Stimulated activated CD4-positive, alpha-beta T cell treated with anti-CD3 and anti-CD28 coated beads, Interleukin-1b, Interleukin-23, amount 100 ng/mL, for 4 hours (primary cell): ENCODE measurements at regions not wholly inside any gene's neighbourhood (a gene's known extent, or its start where the extent isn't known, plus 50 kb on each side); places are given as distances from the start of the nearest gene placed in this dataset.

Source experiments
- DNase-seq, 2 donors: peaks; one replicate each; pipeline ENCODE4 v3.0.0-alpha.2; 2020; ENCODE audit warnings: low read depth in 2 of 2

DNA sequence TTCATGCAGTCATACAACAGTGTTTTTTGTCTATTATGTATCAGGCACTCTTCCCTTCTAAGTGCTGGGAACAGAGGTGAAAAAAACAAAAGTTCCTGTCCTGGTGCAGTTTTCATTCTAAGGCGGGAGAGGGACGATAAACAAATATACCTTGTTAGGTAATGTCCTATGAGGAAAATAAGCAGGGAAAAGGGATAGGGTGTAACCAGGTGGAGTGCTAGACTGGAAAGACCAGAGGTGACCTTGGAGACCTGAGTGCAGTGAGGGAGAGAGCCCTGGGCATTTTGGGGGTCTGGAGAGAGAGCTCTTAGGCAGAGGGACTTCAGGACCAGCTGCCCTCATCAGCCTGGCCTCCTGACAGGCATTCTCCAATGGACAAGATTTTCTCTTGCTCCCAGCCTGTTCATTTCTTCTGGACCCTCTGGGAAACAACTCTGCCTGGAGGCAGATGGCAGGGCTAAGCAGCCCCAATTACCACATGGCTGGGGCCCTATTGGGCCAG lies 97.2 kb upstream of the TJP1 start:
- no peak for DNase-seq

DNA sequence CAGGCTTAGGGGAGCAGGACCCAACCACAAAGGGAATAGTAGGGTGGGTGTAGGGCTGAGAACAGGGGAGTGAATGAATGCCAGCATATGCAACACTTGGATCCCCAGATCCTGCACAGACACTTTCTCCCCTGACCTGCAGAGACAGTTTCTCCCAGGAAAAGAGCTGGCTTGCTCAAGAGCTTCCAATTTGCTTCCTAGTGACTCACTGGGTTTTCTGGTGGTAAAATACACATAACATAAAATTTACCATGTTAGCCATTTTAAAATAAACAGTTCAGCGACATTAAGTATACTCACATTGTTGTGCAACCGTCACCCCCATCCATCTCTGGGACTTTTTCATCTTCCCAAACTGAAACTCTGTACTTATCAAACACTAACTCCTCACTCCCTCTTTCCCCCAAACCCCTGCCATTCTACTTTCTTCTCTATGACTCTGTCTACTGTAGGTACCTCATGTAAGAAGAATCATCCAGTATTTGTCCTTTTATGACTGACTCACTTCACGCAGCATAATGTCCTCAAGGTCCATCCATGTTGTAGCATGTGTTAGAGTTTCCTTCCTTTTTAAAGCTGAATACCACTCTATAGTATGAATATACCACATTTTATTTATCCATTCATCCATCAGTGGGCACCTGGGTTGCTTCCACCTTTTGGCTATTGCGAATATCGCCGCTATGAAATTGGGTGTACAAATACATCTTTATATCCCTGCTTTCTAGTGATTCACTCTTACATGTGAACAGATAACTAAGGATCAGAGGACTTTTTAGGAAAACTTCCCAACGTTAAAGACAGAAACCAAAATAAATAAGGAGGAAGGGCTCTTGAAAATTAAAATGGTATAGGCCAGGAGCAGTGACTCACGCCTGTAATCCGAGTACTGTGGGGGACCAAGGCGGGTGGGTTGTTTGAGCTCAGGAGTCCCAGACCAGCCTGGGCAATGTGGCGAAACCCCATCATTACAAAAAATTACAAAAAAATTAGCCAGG lies 95.6 kb upstream of the TJP1 start:
- no peak for DNase-seq

DNA sequence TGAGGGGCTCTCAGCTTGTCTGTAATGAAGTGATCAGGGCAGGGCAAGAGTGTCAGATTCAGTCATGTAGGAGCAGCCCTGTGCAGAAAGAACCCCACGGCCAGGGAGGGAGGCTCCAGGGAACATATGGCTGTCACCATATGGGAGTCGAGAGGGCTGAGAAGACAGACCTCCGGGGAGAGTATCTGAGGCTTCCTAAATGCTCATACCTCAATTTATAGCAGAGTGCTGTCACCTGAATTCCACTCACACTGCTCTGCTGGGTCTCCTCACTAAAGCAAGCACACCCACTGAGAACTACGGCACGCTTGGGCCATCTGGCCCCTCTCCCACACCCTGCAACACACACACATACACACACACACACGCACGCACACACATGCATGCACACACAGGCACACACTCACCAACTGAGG lies 92.3 kb upstream of the TJP1 start:
- DNase-seq = no peak

DNA sequence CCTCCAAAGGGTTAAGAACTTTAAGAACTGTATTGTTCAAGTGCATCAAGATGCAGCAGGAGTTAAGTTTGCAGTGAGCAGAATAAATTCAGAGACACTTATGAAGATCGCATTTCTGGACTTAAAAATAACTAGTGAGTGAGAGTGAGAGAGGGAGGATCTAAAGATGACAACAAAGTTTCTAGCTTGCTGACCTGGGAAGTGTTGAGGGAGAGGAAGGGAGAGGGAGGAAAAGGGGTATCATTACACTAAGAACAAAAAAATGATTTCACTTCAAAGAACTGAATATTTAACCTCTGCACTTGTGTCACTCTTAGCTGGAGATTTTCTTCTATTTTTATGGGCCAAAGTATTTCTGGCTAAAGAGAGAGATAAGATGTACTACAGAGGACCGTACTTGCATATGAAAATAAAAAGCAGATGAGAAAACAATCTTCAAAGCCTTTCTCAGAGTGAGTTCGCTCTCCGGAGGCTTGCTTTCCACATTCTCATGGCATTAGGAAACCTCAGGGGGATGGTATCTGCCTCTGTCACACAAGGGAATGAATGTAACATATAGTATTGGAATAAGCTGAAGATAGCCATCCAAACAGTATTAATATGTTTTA lies 91.4 kb upstream of the TJP1 start:
- DNase-seq = no peak

DNA sequence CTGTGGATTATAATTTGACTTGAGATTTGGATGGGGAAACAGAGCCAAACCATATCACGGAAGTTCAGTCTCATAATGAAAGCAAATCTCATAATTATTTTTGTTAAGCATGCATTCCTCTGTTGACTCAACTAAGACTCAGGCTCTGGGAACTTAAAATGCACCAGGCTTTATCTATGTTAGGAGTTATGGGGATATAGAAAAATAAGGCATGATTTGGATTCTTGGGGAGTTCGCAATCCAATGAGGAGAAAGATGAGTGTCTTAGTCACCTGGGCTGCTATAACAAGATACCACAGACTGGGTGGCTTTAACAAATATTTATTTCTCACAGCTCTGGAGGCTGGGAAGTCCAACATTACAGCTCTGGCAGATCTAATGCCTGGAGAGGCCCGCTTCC lies 89.4 kb upstream of the TJP1 start:
- no peak for DNase-seq

DNA sequence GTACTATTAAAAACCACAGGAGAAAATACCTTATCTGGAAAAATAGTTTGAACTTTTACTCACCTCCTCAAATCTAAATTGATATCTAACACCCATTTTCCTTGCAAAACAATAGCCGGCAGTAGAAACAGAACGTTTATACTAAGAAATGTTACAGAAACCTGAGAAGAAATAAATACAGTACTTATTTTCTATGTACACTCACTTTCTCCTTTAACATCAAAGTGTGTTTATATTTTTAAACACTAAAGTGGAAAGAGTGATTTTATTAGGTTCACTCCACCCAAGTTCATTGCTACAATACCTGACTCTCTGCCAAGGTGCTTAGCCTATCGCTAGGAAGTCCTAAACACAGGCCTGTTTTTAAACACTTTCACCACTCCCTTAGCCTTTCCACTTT lies 87.8 kb upstream of the TJP1 start:
- no peak for DNase-seq

DNA sequence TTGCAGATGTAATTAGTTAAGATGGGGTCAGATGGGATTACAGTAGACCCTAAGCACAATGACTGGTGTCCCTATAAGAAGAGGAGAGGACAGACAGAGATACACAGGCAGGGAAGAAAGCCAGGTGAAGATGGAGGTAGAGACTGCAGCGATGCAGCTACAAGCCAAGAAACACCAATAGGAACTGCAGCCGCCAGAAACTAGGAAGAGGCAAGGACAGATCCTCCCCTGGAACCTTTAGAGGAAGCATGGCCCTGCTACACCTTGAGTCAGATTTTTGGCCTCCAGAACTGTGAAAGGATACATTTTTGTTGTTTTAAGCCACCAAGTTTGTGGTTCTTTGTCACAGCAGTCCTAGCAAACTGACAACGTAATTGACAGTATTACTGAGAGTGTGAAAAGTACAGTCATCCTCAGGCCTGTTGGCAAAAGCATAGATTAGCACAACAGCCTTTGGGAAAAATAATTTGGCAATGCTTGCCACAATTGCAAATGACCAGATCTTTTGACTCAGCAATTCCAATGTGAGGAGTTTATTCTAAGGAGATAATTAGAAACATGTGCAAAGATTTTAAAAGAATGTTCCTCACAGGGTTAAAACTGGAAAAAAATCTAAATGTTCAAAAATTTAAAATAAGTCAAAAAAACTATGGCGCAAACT lies 82.6 kb upstream of the TJP1 start:
- no peak for DNase-seq

DNA sequence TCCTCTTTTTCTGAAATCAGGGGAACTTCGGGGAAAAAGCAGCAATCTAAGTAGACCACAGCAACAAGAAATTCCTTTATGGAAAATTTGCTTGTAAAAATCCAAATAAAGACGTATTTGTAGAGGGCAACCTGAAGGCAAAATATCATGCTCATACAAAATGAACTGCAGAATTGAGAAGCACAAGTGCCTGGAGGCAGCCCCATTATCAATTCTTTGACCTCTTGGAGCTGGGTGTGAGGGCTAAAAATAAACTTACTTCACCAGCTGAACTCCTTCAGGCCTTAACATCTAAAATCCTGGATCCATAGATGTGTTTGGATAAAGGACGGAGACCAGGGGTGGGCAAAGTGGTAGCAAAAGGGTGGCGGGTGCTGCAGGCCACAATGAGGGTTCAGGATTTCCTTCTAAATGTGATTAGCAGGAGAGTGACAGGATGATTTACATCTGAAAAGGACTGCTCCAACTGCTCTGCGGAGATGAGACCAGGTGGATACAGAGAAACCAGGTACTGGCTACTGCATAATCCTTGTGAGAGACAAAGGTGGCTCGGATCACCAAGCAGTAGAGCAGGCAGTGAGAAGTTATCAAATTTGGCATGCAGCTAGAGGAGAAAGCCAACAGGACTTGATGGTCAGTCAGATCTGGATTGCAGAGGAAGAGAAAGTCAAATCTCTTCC lies 81.7 kb upstream of the TJP1 start:
- no peak for DNase-seq

DNA sequence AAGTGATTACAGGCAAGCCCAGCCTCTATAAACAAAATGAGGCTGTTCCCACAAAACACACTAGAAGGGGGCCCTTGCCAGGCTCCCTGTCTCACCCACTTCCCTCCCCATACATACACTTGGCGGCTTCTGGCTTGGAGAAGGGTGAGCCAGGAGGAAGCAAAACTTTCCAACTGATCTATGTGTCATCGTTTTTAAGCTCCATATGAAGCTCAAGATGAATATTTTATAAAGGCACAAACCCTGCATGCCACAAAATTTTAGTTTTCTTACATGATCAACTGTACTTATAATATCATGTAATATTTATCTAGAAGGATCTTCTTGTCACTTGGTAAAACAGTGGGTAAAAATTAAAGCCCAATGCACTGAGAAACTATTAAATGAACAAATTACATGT lies 80.8 kb upstream of the TJP1 start:
- DNase-seq = no peak

DNA sequence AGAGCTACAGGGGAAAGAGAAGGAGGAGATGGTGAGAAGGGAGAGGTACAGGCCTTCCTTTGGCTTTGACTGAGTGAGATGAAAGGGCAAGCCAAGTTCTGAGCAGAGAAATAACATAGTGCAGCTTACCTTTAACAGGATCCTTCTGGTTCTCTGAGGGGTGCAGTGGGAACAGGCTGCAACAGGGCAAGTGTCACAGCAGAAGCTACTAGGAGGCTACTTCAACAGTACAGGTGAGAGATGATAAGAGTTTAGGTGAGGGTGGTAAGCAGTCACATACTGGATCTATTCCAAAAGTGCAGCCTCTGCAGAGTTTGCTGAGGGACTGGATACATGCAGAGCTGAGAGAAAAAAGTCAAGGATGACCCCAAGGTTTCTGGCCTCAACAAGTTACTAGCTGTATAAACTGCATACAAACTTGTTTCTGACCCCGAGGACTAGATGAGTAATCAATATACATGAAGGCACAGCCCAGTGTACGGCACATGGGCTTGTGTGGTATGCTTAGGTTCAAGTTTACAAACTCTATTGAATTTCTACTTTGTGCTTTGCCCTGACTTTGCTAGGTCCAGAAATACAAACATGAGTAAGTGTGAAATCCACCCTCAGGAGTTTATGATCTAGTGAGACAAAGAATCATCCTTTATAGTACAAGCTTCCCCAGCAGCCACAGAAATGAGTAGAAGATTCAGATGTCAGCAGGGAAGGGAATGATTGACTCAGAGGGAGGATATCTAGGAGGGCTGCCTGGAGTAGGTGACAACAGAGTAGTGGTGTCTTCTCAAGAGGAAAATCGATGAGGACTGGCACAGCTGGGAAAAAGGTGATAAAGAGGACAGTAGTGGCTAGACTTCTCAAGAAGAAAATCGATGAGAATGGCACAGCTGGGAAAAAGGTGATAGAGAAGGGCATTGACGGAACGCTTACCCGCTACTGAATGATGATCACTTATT lies 78.2 kb upstream of the TJP1 start:
- no peak for DNase-seq

DNA sequence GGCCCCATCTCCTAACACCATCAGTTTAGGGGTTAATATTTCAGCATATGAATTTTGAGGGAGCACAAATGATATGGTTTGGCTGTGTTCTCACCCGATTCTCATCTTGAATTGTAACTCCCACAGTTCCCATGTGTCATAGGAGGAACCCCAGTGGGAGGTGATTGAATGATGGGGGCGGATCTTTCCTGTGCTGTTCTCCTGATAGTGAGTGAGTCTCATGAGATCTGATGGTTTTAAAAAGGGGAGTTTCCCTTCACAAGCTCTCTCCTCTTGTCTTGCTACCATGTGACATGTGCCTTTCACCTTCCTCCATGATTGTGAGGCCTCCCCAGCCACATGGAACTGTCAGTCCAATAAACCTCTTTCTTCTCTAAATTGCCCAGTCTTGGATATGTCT lies 73.8 kb upstream of the TJP1 start:
- DNase-seq = no peak

DNA sequence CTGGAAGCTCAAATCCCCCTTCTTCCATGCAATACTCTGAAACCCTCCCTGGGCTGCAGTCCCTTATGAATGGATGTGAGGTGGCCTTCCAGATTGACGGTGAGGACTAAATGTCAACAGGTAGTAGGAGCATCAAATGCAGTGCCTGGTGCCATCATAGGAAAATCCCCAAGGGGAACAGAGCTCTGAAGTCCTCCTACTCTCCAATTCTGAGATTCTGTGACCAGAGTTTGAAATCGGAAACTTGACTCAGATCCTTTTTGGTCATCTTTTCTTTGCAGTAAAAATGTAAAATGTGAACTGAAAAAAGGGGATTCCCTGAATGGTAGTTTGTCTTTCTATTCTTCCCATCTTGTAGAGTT lies 68.8 kb upstream of the TJP1 start:
- DNase-seq = no peak

DNA sequence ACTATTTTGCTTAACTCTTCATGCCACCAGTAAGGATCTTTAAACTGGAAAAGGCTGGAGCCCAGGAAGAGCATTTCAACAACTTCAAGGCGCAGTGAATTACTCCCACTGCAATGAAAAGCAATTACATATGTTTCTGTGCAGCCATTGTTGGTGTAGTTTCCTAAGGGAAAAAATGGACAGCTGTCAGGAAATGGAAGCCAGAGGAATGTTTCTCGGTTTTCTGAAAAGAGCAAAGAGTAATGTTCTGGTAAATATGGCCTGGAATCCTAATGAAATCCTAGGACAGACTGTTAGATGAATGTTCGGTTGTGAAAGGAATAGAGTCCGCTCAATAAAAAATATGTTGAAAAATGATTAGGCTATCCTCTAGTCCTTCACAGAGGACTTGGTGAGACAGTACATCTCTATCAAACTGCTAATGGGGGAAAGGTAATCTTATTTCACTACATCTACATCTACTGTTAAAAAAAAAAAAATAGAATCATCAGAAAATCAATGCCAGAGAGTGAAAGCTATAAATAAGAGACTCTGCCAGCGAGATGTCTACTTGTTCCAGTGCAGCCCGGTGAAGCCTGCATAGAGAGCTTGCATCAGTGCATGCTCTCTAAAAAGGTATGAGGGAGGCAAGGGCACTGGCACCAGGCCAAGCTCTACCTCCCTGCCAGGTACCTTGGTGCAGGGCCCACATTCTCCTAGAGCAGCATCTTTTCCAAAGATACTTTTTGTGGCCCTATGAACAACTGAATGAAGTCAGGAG lies 68.2 kb upstream of the TJP1 start:
- no peak for DNase-seq

DNA sequence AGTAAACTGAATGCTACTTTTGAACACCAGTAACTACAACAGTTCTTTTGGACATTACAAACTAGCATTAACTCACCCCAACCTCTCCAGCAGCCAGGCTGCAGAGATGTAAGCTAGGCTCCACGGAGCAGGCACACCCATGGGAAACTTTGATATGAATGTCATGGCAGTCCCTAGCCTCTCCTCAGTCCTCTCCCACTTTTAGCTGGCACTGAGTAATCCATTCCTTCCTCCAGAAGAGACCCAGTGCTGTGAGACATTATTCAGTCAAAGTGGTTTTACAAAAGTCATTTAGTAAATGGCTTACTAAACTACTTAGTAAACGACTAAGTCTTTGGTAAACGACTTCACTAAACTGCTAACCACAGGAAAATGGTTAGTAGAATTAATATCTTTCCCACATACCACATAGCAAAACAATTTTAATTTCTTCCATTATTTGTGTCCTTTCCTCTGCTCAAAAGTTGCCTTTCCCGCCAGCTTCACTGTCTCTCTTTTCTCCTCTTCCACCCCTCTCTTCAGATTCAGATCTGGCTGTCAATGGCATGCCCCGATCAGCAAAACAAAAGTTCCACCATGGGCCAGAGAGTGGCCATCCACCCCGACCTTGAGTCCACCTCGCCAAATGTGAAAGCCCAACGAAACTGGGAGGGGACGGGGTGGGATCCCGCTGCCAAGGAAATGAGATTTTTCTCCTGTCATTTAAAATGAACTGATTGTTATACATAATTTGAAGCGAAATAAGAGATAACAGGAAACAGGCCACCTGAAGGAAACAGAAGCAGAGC lies 67.5 kb upstream of the TJP1 start:
- DNase-seq = no peak

DNA sequence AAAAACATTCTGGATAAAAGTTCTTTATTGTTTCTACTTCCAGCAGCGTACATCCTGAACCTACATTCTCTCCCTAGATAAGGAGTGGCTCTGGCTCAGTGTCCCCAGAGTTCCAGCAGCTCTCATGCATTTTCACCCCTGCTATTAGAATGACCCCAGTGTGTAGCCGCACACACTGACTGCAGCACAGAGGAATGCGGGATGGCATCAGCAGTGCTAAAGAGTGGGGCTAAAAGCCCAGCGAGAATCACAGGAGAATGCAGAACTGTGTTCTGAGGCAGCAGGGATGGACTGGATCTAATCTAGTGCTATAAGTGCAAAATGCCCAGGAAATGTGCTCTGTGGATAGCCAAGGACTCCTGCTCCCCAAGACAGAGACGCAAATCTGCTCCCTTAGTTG lies 66.4 kb upstream of the TJP1 start:
- DNase-seq = no peak

DNA sequence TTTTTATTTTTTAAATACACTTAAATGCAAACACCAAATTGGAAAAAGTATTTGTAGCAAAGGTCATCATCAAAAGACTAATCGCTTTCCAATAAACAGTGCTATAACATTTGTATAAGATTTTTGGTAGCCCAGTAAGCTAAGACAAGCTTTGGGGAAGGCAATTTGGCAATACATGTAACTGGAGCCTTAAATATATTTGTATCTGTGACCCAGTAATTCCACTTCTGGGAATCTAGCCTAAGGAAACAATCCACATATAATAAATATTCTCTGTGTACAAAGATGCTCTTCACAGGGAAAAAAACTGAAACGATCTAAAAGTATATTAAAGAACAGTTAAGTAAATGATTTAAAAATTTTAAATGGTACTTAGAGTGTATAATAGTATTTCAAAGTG lies 65.5 kb upstream of the TJP1 start:
- no peak for DNase-seq

DNA sequence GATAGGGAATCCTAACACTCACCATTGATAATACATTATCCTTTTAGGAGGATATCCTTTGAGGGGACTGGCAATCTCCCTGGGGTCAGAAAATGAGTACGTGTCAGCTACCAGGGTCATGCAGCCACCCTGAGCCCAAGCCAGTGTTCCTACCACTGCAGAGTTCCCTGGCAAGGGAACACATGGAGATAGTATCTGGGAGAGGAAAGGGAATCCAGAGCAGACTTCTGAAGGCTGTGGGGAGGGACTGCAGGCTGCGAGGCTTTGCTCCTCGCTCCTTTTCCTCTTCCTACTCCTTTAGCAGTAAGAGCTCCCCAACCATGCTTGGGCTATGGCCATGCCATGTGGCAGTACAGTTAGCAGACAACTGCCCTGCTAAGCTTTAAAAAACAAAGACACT lies 62.9 kb upstream of the TJP1 start:
- DNase-seq = no peak

DNA sequence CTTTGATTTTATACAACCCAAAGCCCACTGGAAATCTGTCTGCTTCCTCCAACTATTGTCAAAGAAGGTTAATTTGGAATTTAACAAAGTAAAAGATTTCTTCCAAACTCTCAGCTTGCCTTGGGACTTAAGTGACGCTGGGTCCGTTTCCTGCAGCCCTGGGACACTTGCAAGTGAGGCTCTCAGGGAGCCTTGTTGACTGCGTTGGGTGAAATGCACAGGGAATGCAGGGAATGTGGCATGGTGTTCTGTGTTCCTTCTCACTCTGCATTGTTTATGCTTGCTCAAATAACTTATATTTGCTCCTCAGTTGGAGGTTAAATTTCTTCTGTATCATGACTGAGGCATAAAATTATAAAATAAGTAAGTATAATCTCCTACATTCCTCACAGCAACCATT lies 60.9 kb upstream of the TJP1 start:
- no peak for DNase-seq

DNA sequence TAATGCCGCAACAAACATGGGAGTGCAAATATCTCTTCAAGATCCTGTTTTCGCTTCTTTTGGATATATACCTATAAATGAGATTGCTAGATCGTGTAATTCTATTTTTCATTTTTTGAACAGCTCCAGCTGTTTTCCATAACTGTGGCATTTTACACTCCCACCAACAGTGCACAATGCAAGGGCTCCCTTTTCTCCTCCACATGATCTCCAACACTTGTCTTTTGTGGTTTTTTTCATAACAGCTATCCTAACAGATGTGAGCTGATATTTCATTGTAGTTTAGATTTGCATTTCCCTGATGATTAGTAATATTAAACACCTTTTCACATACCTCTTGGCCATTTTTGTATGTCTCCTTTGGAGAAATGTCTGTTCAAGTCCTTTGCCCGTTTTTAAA lies 58.6 kb upstream of the TJP1 start:
- no peak for DNase-seq
